GM23338 (cell line): ENCODE measurements at regions not wholly inside any gene's neighbourhood (a gene's known extent, or its start where the extent isn't known, plus 50 kb on each side); places are given as distances from the start of the nearest gene placed in this dataset.

Experiments used
- ATAC-seq: fragments of 200-7000 bp; cut with Tn5 transposase; 3 replicates; pipeline ENCODE4 v1.9.1; 2020
- DNase-seq: peaks from one replicate; pipeline ENCODE4 v3.0.0-alpha.2; 2015; ENCODE audit warnings: low spot score
- H2AFZ ChIP-seq: fragments of 200-600 bp; sonication (generic); 2 replicates; pipeline ENCODE4 v1.8.0; 2016; ENCODE audit warnings: antibody characterized with exemption, mild to moderate bottlenecking, moderate library complexity
- H3F3A ChIP-seq: fragments of 200-600 bp; sonication (generic); replicated peaks from 2 replicates; pipeline ENCODE4 v1.8.0; 2017; ENCODE audit warnings: antibody characterized with exemption, mixed run types, low read depth
- H3K27ac ChIP-seq: fragments of 200-600 bp; sonication (generic); 2 replicates; pipeline ENCODE4 v1.6.1; 2016; ENCODE audit warnings: low read depth
- H3K27me3 ChIP-seq: fragments of 200-600 bp; sonication (generic); 2 replicates; pipeline ENCODE4 v1.8.0; 2016; ENCODE audit warnings: mild to moderate bottlenecking, mixed run types, moderate library complexity; ENCODE audit not compliant: insufficient read depth
- H3K36me3 ChIP-seq: fragments of 200-600 bp; sonication (generic); 2 replicates; pipeline ENCODE4 v1.8.0; 2016; ENCODE audit warnings: mild to moderate bottlenecking; ENCODE audit not compliant: insufficient read depth
- H3K4me1 ChIP-seq: fragments of 200-600 bp; sonication (generic); 2 replicates; pipeline ENCODE4 v1.8.0; 2016; ENCODE audit warnings: mild to moderate bottlenecking, moderate library complexity; ENCODE audit not compliant: insufficient read depth
- H3K4me2 ChIP-seq: fragments of 200-600 bp; sonication (generic); 2 replicates; pipeline ENCODE4 v1.7.1; 2017; ENCODE audit warnings: mixed run types
- H3K4me3 ChIP-seq: fragments of 200-600 bp; sonication (generic); 2 replicates; pipeline ENCODE4 v1.6.1; 2016; ENCODE audit warnings: mixed run types
- H3K79me2 ChIP-seq: fragments of 200-600 bp; sonication (generic); replicated peaks from 2 replicates; pipeline ENCODE4 v1.8.0; 2017; ENCODE audit warnings: mild to moderate bottlenecking; ENCODE audit not compliant: insufficient read depth
- H3K9me2 ChIP-seq: fragments of 200-600 bp; sonication (generic); 2 replicates; pipeline ENCODE4 v1.8.0; 2017; ENCODE audit not compliant: insufficient read depth
- H4K20me1 ChIP-seq: fragments of 200-600 bp; sonication (generic); replicated peaks from 2 replicates; pipeline ENCODE4 v1.8.0; 2017; ENCODE audit warnings: mild to moderate bottlenecking; ENCODE audit not compliant: insufficient read depth
- H3K27ac Mint-ChIP-seq: 2 replicates; pipeline ENCODE4 v1.8.0; 2020; ENCODE audit warnings: inconsistent platforms, mild to moderate bottlenecking, moderate library complexity, mixed read lengths
- H3K27me3 Mint-ChIP-seq: 3 replicates; pipeline ENCODE4 v1.8.0; 2022; ENCODE audit warnings: low read depth, mild to moderate bottlenecking, moderate library complexity, mixed read lengths, inconsistent platforms; ENCODE audit not compliant: insufficient read depth, poor library complexity
- H3K36me3 Mint-ChIP-seq: 3 replicates; pipeline ENCODE4 v1.8.0; 2021; ENCODE audit warnings: low read depth, mild to moderate bottlenecking, inconsistent platforms, moderate library complexity, mixed read lengths
- H3K4me1 Mint-ChIP-seq: 3 replicates; pipeline ENCODE4 v1.8.0; 2020; ENCODE audit warnings: mild to moderate bottlenecking, inconsistent platforms, mixed read lengths
- H3K4me3 Mint-ChIP-seq: 3 replicates; pipeline ENCODE4 v1.8.0; 2021; ENCODE audit warnings: moderate library complexity, mild to moderate bottlenecking, inconsistent platforms, mixed read lengths
- H3K9me3 Mint-ChIP-seq: 3 replicates; pipeline ENCODE4 v1.8.0; 2020; ENCODE audit warnings: moderate library complexity, mild to moderate bottlenecking, inconsistent platforms, mixed read lengths
- ETS1 ChIP-seq: IDR thresholded peaks from 2 replicates; pipeline ENCODE4 v1.6.1; 2016; ENCODE audit warnings: antibody characterized with exemption
- EZH2 ChIP-seq: fragments of 200-600 bp; sonication (generic); IDR thresholded peaks from one replicate; pipeline ENCODE4 v1.8.0; 2017; ENCODE audit warnings: antibody characterized with exemption, mild to moderate bottlenecking, low read depth; ENCODE audit not compliant: unreplicated experiment
- NANOG ChIP-seq: IDR thresholded peaks from 2 replicates; pipeline ENCODE4 v1.6.1; 2016; ENCODE audit warnings: antibody characterized with exemption, borderline replicate concordance
- POLR2AphosphoS5 ChIP-seq: IDR thresholded peaks from 2 replicates; pipeline ENCODE4 v1.6.1; 2016; ENCODE audit warnings: antibody characterized with exemption, low read depth
- ZNF114 ChIP-seq: fragments of 250-450 bp; sonication (Bioruptor Pico); IDR thresholded peaks from 2 replicates; pipeline ENCODE4 v1.5.0; 2020; ENCODE audit warnings: mild to moderate bottlenecking, moderate library complexity
- ZNF331 ChIP-seq: fragments of 250-450 bp; sonication (Bioruptor Pico); IDR thresholded peaks from 2 replicates; pipeline ENCODE4 v1.5.0; 2020; ENCODE audit warnings: low read depth, mild to moderate bottlenecking, moderate library complexity
- ZNF462 ChIP-seq: fragments of 250-450 bp; sonication (Bioruptor Pico); IDR thresholded peaks from 2 replicates; pipeline ENCODE4 v1.5.0; 2020; ENCODE audit warnings: mild to moderate bottlenecking, moderate library complexity

GRCh38 chr13:46975173-46975572 is 78.3 kb upstream of the HTR2A start (continued):
- TF ChIP-seq ZNF462 (CRISPR knock-in tag) (no peak), ETS1 (no peak), NANOG (no peak), EZH2 (no peak), ZNF331 (no peak)

- H3K36me3 ChIP-seq = no peaks in the 10 kb centered on the region
- DNase-seq = no peak
- no peaks in the 10 kb centered on the region for H3K27me3 ChIP-seq
- no peak overlapping the region for H3K4me3 Mint-ChIP-seq
- no peak overlapping the region for H3K4me3 ChIP-seq
- H3K79me2 ChIP-seq = no peaks in the 10 kb centered on the region
- H3K9me2 ChIP-seq = peaks cover 20% of the 10 kb centered on the region
- ATAC-seq = no peak
- no peaks in the 10 kb centered on the region for H3K4me1 Mint-ChIP-seq
- H3K27ac ChIP-seq = no peak overlapping the region
- H3K36me3 Mint-ChIP-seq = no peaks in the 10 kb centered on the region; the same call in 2 of the 3 replicates
- no peaks in the 10 kb centered on the region for H3K27me3 Mint-ChIP-seq
- H3K27ac Mint-ChIP-seq = no peak overlapping the region
- H3K4me1 ChIP-seq = no peaks in the 10 kb centered on the region
- H3F3A ChIP-seq = no peaks in the 10 kb centered on the region
- no peaks in the 10 kb centered on the region for H3K9me3 Mint-ChIP-seq
- no peak overlapping the region for H2AFZ ChIP-seq
- no peaks in the 10 kb centered on the region for H4K20me1 ChIP-seq
- H3K4me2 ChIP-seq = no peak overlapping the region
- TF ChIP-seq ZNF331 = no peak
- no peak for TF ChIP-seq ZNF462 (CRISPR knock-in tag)
- no peak for TF ChIP-seq ETS1
- no peak for TF ChIP-seq ZNF114 (CRISPR knock-in tag)
- TF ChIP-seq POLR2AphosphoS5 = no peak
- no peak for TF ChIP-seq EZH2
Observed at GRCh38 chr13:46968450-46968849, 71.6 kb upstream of the HTR2A start.
